ENCODE measurements at regions not wholly inside any gene's neighbourhood (a gene's known extent, or its start where the extent isn't known, plus 50 kb on each side); places are given as distances from the start of the nearest gene placed in this dataset.

DNA sequence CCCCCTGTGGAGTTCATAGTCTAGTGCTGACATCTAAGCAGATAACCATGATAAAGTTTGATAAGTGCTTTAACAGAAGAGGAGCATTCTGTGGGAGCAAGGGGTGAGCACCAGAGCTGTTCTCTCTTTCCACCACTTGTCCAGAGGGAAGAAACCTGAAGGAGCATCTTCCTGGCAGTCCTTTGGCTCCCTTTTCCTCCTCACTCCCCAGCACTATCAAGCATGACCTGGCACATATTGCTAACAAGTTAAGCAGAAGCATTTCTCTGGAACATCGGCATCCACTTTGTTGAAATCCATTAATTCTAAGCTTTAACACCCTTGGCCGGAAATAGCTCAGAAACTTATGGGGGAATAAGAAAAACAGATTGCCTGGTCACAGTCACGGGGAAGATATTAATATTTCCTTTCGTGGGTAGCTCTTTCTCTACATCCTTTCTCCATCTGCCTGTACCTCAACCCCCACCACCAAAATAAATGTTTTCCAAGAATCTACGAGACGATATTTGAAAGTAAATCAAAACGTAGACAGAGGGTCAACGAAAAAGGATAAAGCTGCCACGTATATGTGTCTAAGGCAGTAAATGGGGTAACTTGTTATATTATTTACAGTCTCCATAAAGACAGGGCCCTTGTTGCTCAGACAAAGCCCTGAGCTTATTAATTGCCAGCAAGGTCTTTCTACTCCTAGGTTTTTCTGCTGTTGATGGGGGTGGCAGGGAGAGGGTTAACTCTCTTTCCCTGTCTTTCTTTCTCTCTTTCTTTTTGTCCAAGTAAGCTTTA lies 351.4 kb downstream of the NUF2 start:
- peaks cover 0 to 8% (median 0%) of the 10 kb centered on the region in 3 donors for H3K4me1 ChIP-seq (ENCODE audit: control insufficient read depth in 2 of 3, insufficient read depth in 2 of 3, low read depth in 1 of 3, low read length in 3 of 3)
- no peaks in the 10 kb centered on the region for H3K9me3 ChIP-seq (ENCODE audit: control insufficient read depth in 2 of 3, insufficient read depth in 1 of 3, low read length in 3 of 3)
- H3K9ac ChIP-seq (ENCODE audit: low read length in 3 of 3) = no peak overlapping the region
- H3K27ac ChIP-seq (ENCODE audit: low read depth in 2 of 2, low read length in 2 of 2) = peak overlapping the region in 1 of 2 donors; percentile 3
- DNase-seq (peak in 1 of 5 donors; percentile 67), FAIRE-seq (no peak)
- H3K4me3 ChIP-seq (ENCODE audit: low read length in 3 of 3) = no peak overlapping the region
- H3K27me3 ChIP-seq (ENCODE audit: control insufficient read depth, insufficient read depth, low read length) = no peaks in the 10 kb centered on the region
- intact Hi-C loops (cut with DNase I) = no loop called here
- TF ChIP-seq, protein P1, sequence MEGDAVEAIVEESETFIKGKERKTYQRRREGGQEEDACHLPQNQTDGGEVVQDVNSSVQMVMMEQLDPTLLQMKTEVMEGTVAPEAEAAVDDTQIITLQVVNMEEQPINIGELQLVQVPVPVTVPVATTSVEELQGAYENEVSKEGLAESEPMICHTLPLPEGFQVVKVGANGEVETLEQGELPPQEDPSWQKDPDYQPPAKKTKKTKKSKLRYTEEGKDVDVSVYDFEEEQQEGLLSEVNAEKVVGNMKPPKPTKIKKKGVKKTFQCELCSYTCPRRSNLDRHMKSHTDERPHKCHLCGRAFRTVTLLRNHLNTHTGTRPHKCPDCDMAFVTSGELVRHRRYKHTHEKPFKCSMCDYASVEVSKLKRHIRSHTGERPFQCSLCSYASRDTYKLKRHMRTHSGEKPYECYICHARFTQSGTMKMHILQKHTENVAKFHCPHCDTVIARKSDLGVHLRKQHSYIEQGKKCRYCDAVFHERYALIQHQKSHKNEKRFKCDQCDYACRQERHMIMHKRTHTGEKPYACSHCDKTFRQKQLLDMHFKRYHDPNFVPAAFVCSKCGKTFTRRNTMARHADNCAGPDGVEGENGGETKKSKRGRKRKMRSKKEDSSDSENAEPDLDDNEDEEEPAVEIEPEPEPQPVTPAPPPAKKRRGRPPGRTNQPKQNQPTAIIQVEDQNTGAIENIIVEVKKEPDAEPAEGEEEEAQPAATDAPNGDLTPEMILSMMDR (IDR thresholded peaks at IDR 0.05; ENCODE audit: borderline replicate concordance, extremely low read depth, insufficient read depth) = no peak
- no peaks in the 10 kb centered on the region for H3K36me3 ChIP-seq (ENCODE audit: control insufficient read depth in 2 of 3, insufficient read depth in 3 of 3, low read length in 3 of 3)

DNA sequence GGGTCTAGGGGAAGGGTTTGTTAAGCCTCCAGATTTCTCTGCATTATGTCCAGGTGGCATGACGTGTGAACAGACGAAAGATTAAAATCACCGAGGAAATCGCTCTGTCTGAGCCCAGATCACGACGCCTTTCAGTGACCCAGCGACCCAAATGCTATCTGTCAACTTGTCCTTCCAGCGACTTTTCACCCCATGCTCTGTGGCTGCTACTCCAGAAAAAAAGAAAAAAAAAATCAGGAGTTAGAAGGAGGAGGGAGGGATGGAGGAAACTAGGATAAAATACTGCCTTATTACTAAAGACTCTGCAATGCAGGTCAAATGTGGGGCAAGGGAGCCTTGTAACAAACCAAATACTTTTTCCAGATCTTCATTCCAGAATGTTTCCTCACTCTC lies 352.0 kb downstream of the NUF2 start:
- Histone ChIP-seq H3K27me3 (ENCODE audit: control insufficient read depth, insufficient read depth, low read length) (no peaks in the 10 kb centered on the region), H3K36me3 (ENCODE audit: control insufficient read depth in 2 of 3, insufficient read depth in 3 of 3, low read length in 3 of 3) (no peaks in the 10 kb centered on the region), H3K9ac (ENCODE audit: low read length in 3 of 3) (no peak overlapping the region), H3K27ac (ENCODE audit: low read depth in 2 of 2, low read length in 2 of 2) (peak overlapping the region in 1 of 2 donors; percentile 3), H3K4me1 (ENCODE audit: control insufficient read depth in 2 of 3, insufficient read depth in 2 of 3, low read depth in 1 of 3, low read length in 3 of 3) (peaks cover 0 to 8% (median 0%) of the 10 kb centered on the region in 3 donors), H3K4me3 (ENCODE audit: low read length in 3 of 3) (no peak overlapping the region), H3K9me3 (ENCODE audit: control insufficient read depth in 2 of 3, insufficient read depth in 1 of 3, low read length in 3 of 3) (no peaks in the 10 kb centered on the region)
- peak; percentile 46 to 90 (median 68) for DNase-seq
- no peak for FAIRE-seq
- TF ChIP-seq, protein P1 (IDR thresholded peaks at IDR 0.05; ENCODE audit: borderline replicate concordance, extremely low read depth, insufficient read depth) = no peak
- intact Hi-C loops (cut with DNase I) = no loop called here

DNA sequence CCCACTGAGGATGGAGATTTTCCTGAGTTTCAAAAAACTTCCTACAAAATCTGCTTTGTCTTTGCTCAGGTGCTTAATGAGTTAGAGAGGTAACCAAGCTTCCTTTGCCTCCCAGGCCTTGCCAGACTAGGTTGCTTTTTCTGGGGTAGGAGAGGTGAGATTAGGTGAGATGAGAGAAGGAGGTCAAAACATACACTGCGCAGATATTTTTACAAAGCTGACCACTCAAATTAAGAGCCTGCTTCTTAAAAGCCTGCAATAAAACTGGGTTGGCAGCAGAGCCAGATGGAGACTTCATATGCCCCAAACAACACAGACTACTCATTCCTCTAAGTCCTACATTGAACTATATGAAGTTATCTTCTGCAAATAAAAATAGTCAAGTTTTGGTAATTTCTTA lies 352.5 kb downstream of the NUF2 start:
- H3K9ac ChIP-seq (ENCODE audit: low read length in 3 of 3) = no peak overlapping the region
- no peak overlapping the region for H3K4me3 ChIP-seq (ENCODE audit: low read length in 3 of 3)
- no peaks in the 10 kb centered on the region for H3K27me3 ChIP-seq (ENCODE audit: control insufficient read depth, insufficient read depth, low read length)
- H3K36me3 ChIP-seq (ENCODE audit: control insufficient read depth in 2 of 3, insufficient read depth in 3 of 3, low read length in 3 of 3) = no peaks in the 10 kb centered on the region
- FAIRE-seq (no peak), DNase-seq (no peak)
- TF ChIP-seq, protein P1 (IDR thresholded peaks at IDR 0.05; ENCODE audit: borderline replicate concordance, extremely low read depth, insufficient read depth) = no peak
- H3K9me3 ChIP-seq (ENCODE audit: control insufficient read depth in 2 of 3, insufficient read depth in 1 of 3, low read length in 3 of 3) = no peaks in the 10 kb centered on the region
- peak overlapping the region; percentile 21 to 60 for H3K27ac ChIP-seq (ENCODE audit: low read depth in 2 of 2, low read length in 2 of 2)
- peaks cover 0 to 8% (median 0%) of the 10 kb centered on the region in 3 donors for H3K4me1 ChIP-seq (ENCODE audit: control insufficient read depth in 2 of 3, insufficient read depth in 2 of 3, low read depth in 1 of 3, low read length in 3 of 3)
- intact Hi-C loops (cut with DNase I) = no loop called here

All from kidney (tissue), 13 donors.